SK-N-SH treated with all-trans-retinoic acid at 6 μM for 48 hours (cell line): ENCODE measurements at regions not wholly inside any gene's neighbourhood (a gene's known extent, or its start where the extent isn't known, plus 50 kb on each side); places are given as distances from the start of the nearest gene placed in this dataset.

ENCODE experiments used
- ARNTL ChIP-seq: fragments of 450-650 bp; formaldehyde crosslinking; IDR thresholded peaks from 2 replicates; pipeline ENCODE4 v1.5.0; 2020; ENCODE audit warnings: low read depth, mild to moderate bottlenecking, moderate library complexity, borderline replicate concordance
- BACH2 ChIP-seq: fragments of 250-450 bp; sonication (Bioruptor Pico); IDR thresholded peaks from 2 replicates; pipeline ENCODE4 v1.9.0; 2021; ENCODE audit warnings: mild to moderate bottlenecking, borderline replicate concordance
- CREB5 ChIP-seq: fragments of 250-450 bp; sonication (Bioruptor Pico); IDR thresholded peaks from 2 replicates; pipeline ENCODE4 v1.5.1; 2020; ENCODE audit warnings: low read depth, mild to moderate bottlenecking, moderate library complexity
- GLIS3 ChIP-seq: fragments of 250-450 bp; sonication (Bioruptor Pico); IDR thresholded peaks from 2 replicates; pipeline ENCODE4 v1.5.0; 2020; ENCODE audit warnings: mild to moderate bottlenecking, moderate library complexity
- OSR1 ChIP-seq: fragments of 250-450 bp; sonication (Bioruptor Pico); IDR thresholded peaks from 2 replicates; pipeline ENCODE4 v1.8.0; 2022; ENCODE audit warnings: moderate library complexity, mild to moderate bottlenecking, inconsistent platforms
- PATZ1 ChIP-seq: fragments of 250-450 bp; sonication (Bioruptor Pico); IDR thresholded peaks from 2 replicates; pipeline ENCODE4 v1.8.0; 2020; ENCODE audit warnings: mild to moderate bottlenecking, moderate library complexity, borderline replicate concordance
- RARB ChIP-seq: fragments of 250-450 bp; sonication (Bioruptor Pico); IDR thresholded peaks from 2 replicates; pipeline ENCODE4 v1.8.0; 2021; ENCODE audit warnings: mild to moderate bottlenecking, moderate library complexity
- ZC3H10 ChIP-seq: fragments of 250-450 bp; sonication (Bioruptor Pico); IDR thresholded peaks from 2 replicates; pipeline ENCODE4 v1.5.1; 2021; ENCODE audit warnings: mild to moderate bottlenecking, moderate library complexity
- ZFP3 ChIP-seq: fragments of 250-450 bp; sonication (Bioruptor Pico); IDR thresholded peaks from 2 replicates; pipeline ENCODE4 v1.5.0; 2020; ENCODE audit warnings: mild to moderate bottlenecking, moderate library complexity
- ZFP30 ChIP-seq: fragments of 450-650 bp; formaldehyde crosslinking; IDR thresholded peaks from 2 replicates; pipeline ENCODE4 v1.5.0; 2022; ENCODE audit warnings: mild to moderate bottlenecking, moderate library complexity

GRCh38 chr7:34249192-34249591 lies 343.9 kb downstream of the BMPER start:
- TF ChIP-seq PATZ1 (CRISPR knock-in tag): no peak
- TF ChIP-seq RARB (CRISPR knock-in tag): no peak
- TF ChIP-seq ZFP30: no peak
- TF ChIP-seq OSR1 (CRISPR knock-in tag): no peak
- TF ChIP-seq ARNTL: no peak
- TF ChIP-seq BACH2 (CRISPR knock-in tag): no peak
- no peak for TF ChIP-seq ZFP3 (CRISPR knock-in tag)
- TF ChIP-seq ZC3H10 (CRISPR knock-in tag): no peak
- no peak for TF ChIP-seq CREB5 (CRISPR knock-in tag)
- TF ChIP-seq GLIS3 (CRISPR knock-in tag): no peak
